Fibroblast of lung (primary cell): ENCODE measurements at regions not wholly inside any gene's neighbourhood (a gene's known extent, or its start where the extent isn't known, plus 50 kb on each side); places are given as distances from the start of the nearest gene placed in this dataset.

ENCODE experiments used
- EZH2 ChIP-seq: IDR thresholded peaks from 2 replicates; pipeline ENCODE4 v1.5.1; 2012; ENCODE audit warnings: low read length, control low read depth, mild to moderate bottlenecking; ENCODE audit errors: missing control alignments
- TF ChIP-seq, protein P1 (sequence below), 2 donors: IDR thresholded peaks in 1 of 2; conservative IDR thresholded peaks in 1 of 2; 1 replicate in 1 of 2; 2 replicates in 1 of 2; pipeline ENCODE4 v1.5.1; 2011 to 2012; ENCODE audit warnings: low read length in 2 of 2, control low read depth in 1 of 2, inconsistent platforms in 1 of 2, low read depth in 1 of 2, mild to moderate bottlenecking in 1 of 2

GRCh38 chr10:52391927-52392602, 78.0 kb downstream of the DKK1 start:
- TF ChIP-seq, protein P1, sequence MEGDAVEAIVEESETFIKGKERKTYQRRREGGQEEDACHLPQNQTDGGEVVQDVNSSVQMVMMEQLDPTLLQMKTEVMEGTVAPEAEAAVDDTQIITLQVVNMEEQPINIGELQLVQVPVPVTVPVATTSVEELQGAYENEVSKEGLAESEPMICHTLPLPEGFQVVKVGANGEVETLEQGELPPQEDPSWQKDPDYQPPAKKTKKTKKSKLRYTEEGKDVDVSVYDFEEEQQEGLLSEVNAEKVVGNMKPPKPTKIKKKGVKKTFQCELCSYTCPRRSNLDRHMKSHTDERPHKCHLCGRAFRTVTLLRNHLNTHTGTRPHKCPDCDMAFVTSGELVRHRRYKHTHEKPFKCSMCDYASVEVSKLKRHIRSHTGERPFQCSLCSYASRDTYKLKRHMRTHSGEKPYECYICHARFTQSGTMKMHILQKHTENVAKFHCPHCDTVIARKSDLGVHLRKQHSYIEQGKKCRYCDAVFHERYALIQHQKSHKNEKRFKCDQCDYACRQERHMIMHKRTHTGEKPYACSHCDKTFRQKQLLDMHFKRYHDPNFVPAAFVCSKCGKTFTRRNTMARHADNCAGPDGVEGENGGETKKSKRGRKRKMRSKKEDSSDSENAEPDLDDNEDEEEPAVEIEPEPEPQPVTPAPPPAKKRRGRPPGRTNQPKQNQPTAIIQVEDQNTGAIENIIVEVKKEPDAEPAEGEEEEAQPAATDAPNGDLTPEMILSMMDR (conservative IDR thresholded peaks at IDR 0.05 in 1 of 2, IDR thresholded peaks at IDR 0.05 in 1 of 2; ENCODE audit: low read depth in 1 of 2, low read length in 2 of 2) = no peak
- no peak for TF ChIP-seq EZH2
